Iris pigment epithelial cell (primary cell): ENCODE measurements at regions not wholly inside any gene's neighbourhood (a gene's known extent, or its start where the extent isn't known, plus 50 kb on each side); places are given as distances from the start of the nearest gene placed in this dataset.
"Not testable (repeated sequence)": the region's sequence is repeated elsewhere in the genome, so short reads cannot be mapped to it uniquely, and the experiment has no call there.

Experiments
- DNase-seq: peaks from one replicate; pipeline ENCODE4 v3.0.0-alpha.2; 2011; ENCODE audit warnings: low read depth

- no peak for DNase-seq
These were observed 89.6 kb downstream of the DDX1 start for GRCh38 chr2:15681089-15681885.

- DNase-seq = no peak
These were observed 90.7 kb downstream of the DDX1 start for GRCh38 chr2:15682354-15682753.

GRCh38 chr2:15684161-15685039 lies 92.7 kb downstream of the DDX1 start:
- no peak for DNase-seq

- no peak for DNase-seq
These were observed 93.5 kb downstream of the DDX1 start for GRCh38 chr2:15685143-15685542.

- DNase-seq = no peak
These were observed 95.0 kb downstream of the DDX1 start for GRCh38 chr2:15686643-15687042.

GRCh38 chr2:15687243-15687642 lies 95.6 kb downstream of the DDX1 start:
- no peak for DNase-seq

- no peak for DNase-seq
These were observed 96.1 kb downstream of the DDX1 start for GRCh38 chr2:15687720-15688119.

GRCh38 chr2:15688924-15689568 lies 97.4 kb downstream of the DDX1 start:
- DNase-seq = no peak

- no peak for DNase-seq
These were observed 98.0 kb downstream of the DDX1 start for GRCh38 chr2:15689654-15690053.

GRCh38 chr2:15691586-15692310 lies 100.1 kb downstream of the DDX1 start:
- DNase-seq = no peak

GRCh38 chr2:15692551-15693377 lies 101.1 kb downstream of the DDX1 start:
- DNase-seq = no peak

GRCh38 chr2:15693382-15693781 lies 101.7 kb downstream of the DDX1 start:
- no peak for DNase-seq

GRCh38 chr2:15693926-15694588 lies 102.4 kb downstream of the DDX1 start:
- DNase-seq = no peak

- no peak for DNase-seq
These were observed 102.9 kb downstream of the DDX1 start for GRCh38 chr2:15694589-15694986.

GRCh38 chr2:15695582-15696330 lies 104.1 kb downstream of the DDX1 start:
- no peak for DNase-seq

GRCh38 chr2:15696606-15697170 lies 105.0 kb downstream of the DDX1 start:
- not testable (repeated sequence) for DNase-seq

- no peak for DNase-seq
These were observed 108.5 kb downstream of the DDX1 start for GRCh38 chr2:15700131-15700530.

GRCh38 chr2:15700599-15701340 lies 109.1 kb downstream of the DDX1 start:
- DNase-seq = no peak
